ENCODE measurements at regions not wholly inside any gene's neighbourhood (a gene's known extent, or its start where the extent isn't known, plus 50 kb on each side); places are given as distances from the start of the nearest gene placed in this dataset.

- TF ChIP-seq EZH2 (IDR thresholded peaks at IDR 0.05; ENCODE audit: low read length, missing control alignments) (no peak), CTCF (conservative IDR thresholded peaks at IDR 0.05 in 1 of 2, IDR thresholded peaks at IDR 0.05 in 1 of 2; ENCODE audit: low read depth in 1 of 2, low read length in 2 of 2) (no peak)
These were observed 423.4 kb downstream of the PID1 start for GRCh38 chr2:228847684-228848083.
